ENCODE measurements at regions not wholly inside any gene's neighbourhood (a gene's known extent, or its start where the extent isn't known, plus 50 kb on each side); places are given as distances from the start of the nearest gene placed in this dataset.

DNA sequence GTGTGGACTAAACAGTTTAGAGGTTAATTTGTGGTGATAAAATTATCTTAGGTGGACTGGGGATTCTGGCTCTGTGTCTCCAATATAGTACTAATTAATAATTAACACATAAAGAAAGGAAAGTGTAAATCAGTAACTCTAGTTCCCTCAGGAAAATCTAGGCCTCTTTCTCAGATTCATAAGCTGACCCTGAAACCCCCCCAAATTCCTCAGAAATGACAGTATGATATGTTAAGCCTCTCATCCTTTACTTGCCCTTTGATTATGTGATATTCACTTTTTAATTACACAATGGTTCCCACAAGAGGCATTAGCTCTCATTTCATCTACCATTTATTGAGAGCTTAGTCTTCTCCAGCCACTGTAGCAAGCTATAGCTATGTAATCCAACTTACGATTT is 636.2 kb upstream of the SEMA6A start:
- FAIRE-seq (no peak), DNase-seq (peak; percentile 3 to 35)
- Histone ChIP-seq H3K27me3 (ENCODE audit: control insufficient read depth in 3 of 3, insufficient read depth in 3 of 3, low read length in 3 of 3) (no peaks in the 10 kb centered on the region), H3K4me3 (ENCODE audit: low read depth in 1 of 3, low read length in 3 of 3) (no peak overlapping the region), H3K36me3 (ENCODE audit: control insufficient read depth in 3 of 3, insufficient read depth in 2 of 3, low read depth in 1 of 3, low read length in 3 of 3) (no peaks in the 10 kb centered on the region), H3K9me3 (ENCODE audit: control insufficient read depth in 2 of 2, insufficient read depth in 1 of 2, low read depth in 1 of 2, low read length in 1 of 2) (no peaks in the 10 kb centered on the region), H3K27ac (ENCODE audit: low read depth in 1 of 3, low read length in 2 of 3) (no peak overlapping the region), H3K4me1 (ENCODE audit: control insufficient read depth in 3 of 3, insufficient read depth in 2 of 3, low read depth in 1 of 3, low read length in 2 of 3) (no peaks in the 10 kb centered on the region)
- 32 to 66% (median 44%) methylated on average over 1 of the region's 1 CpG for WGBS, 3 donors

DNA sequence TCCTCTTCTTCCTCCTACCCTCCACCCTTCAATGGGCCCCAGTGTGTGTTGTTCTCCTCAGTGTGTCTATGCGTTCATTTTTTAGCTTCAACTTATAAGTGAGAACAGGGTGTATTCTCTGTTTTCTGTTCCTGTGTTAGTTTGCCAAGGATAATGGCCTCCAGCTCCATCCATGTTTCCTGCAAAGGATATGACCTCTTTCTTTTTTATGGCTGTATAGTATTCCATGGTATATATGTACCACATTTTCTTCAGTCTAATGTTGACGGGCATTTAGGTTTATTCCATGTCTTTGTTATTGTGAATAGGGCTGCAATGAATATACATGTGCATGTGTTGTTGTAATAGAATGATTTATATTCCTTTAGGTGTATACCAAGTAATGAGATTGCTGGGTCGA is 634.9 kb upstream of the SEMA6A start:
- H3K4me1 ChIP-seq (ENCODE audit: control insufficient read depth in 3 of 3, insufficient read depth in 2 of 3, low read depth in 1 of 3, low read length in 2 of 3): no peaks in the 10 kb centered on the region
- H3K36me3 ChIP-seq (ENCODE audit: control insufficient read depth in 3 of 3, insufficient read depth in 2 of 3, low read depth in 1 of 3, low read length in 3 of 3): no peaks in the 10 kb centered on the region
- H3K4me3 ChIP-seq (ENCODE audit: low read depth in 1 of 3, low read length in 3 of 3): no peak overlapping the region
- 89 to 93% (median 90%) methylated on average over 3 of the region's 3 CpGs for WGBS, 3 donors
- FAIRE-seq (no peak), DNase-seq (no peak)
- H3K27ac ChIP-seq (ENCODE audit: low read depth in 1 of 3, low read length in 2 of 3): no peak overlapping the region
- H3K27me3 ChIP-seq (ENCODE audit: control insufficient read depth in 3 of 3, insufficient read depth in 3 of 3, low read length in 3 of 3): no peaks in the 10 kb centered on the region
- no peaks in the 10 kb centered on the region for H3K9me3 ChIP-seq (ENCODE audit: control insufficient read depth in 2 of 2, insufficient read depth in 1 of 2, low read depth in 1 of 2, low read length in 1 of 2)

DNA sequence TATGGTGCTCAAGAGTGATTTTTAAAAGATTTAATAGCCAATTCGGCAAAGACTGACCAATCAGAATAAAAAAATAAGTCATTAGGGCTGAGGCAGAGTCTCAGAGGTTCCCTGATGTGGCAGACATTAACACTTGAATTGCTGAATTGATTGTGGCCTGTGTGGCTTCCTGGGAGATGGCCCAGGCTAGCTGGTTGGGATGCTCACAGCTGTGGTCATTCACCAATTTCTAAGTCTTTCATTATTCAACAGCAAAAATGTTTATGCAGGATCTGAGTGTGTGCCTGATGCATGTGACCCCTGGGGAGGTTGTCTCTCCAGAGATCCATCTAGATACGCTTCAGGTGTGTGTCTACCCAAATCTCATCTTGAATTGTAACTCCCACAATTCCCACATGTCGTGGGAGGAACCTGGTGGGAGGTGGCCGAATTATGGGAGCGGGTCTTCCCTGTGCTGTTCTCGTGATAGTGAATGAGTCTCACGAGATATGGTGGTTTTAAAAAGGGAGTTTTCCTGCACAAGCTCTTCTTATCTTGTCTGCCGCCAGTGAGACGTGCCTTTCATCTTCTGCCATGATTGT is 632.6 kb upstream of the SEMA6A start:
- no peak overlapping the region for H3K27ac ChIP-seq (ENCODE audit: low read depth in 1 of 3, low read length in 2 of 3)
- no peaks in the 10 kb centered on the region for H3K36me3 ChIP-seq (ENCODE audit: control insufficient read depth in 3 of 3, insufficient read depth in 2 of 3, low read depth in 1 of 3, low read length in 3 of 3)
- FAIRE-seq: no peak
- WGBS, 3 donors: 66 to 78% (median 74%) methylated on average over 9 of the region's 9 CpGs
- H3K4me3 ChIP-seq (ENCODE audit: low read depth in 1 of 3, low read length in 3 of 3): no peak overlapping the region
- no peaks in the 10 kb centered on the region for H3K4me1 ChIP-seq (ENCODE audit: control insufficient read depth in 3 of 3, insufficient read depth in 2 of 3, low read depth in 1 of 3, low read length in 2 of 3)
- H3K9me3 ChIP-seq (ENCODE audit: control insufficient read depth in 2 of 2, insufficient read depth in 1 of 2, low read depth in 1 of 2, low read length in 1 of 2): no peaks in the 10 kb centered on the region
- H3K27me3 ChIP-seq (ENCODE audit: control insufficient read depth in 3 of 3, insufficient read depth in 3 of 3, low read length in 3 of 3): no peaks in the 10 kb centered on the region
- DNase-seq: no peak

DNA sequence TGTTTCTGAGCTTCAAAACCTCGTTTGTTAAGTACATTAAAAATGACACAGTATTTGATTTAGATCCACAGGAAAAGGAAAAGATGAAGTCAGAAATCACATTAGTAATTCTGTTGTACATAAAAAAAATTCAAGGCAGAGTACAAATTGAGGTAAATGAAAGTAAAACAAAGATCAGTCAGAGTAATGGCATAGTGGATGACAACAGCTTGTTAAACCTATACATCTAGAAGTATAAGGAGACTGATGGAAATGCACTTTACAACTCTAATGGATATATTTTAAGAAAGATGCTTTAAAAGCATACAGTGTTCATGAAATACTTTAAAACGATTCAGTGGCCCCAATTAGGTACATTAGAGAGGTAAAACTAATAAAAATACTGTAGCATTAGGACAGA is 631.3 kb upstream of the SEMA6A start:
- H3K9me3 ChIP-seq (ENCODE audit: control insufficient read depth in 2 of 2, insufficient read depth in 1 of 2, low read depth in 1 of 2, low read length in 1 of 2): no peaks in the 10 kb centered on the region
- WGBS, 3 donors: 38 to 53% (median 42%) methylated on average over 2 of the region's 2 CpGs
- no peak overlapping the region for H3K27ac ChIP-seq (ENCODE audit: low read depth in 1 of 3, low read length in 2 of 3)
- H3K36me3 ChIP-seq (ENCODE audit: control insufficient read depth in 3 of 3, insufficient read depth in 2 of 3, low read depth in 1 of 3, low read length in 3 of 3): no peaks in the 10 kb centered on the region
- H3K27me3 ChIP-seq (ENCODE audit: control insufficient read depth in 3 of 3, insufficient read depth in 3 of 3, low read length in 3 of 3): no peaks in the 10 kb centered on the region
- no peak for FAIRE-seq
- H3K4me1 ChIP-seq (ENCODE audit: control insufficient read depth in 3 of 3, insufficient read depth in 2 of 3, low read depth in 1 of 3, low read length in 2 of 3): no peaks in the 10 kb centered on the region
- DNase-seq: no peak
- H3K4me3 ChIP-seq (ENCODE audit: low read depth in 1 of 3, low read length in 3 of 3): no peak overlapping the region

DNA sequence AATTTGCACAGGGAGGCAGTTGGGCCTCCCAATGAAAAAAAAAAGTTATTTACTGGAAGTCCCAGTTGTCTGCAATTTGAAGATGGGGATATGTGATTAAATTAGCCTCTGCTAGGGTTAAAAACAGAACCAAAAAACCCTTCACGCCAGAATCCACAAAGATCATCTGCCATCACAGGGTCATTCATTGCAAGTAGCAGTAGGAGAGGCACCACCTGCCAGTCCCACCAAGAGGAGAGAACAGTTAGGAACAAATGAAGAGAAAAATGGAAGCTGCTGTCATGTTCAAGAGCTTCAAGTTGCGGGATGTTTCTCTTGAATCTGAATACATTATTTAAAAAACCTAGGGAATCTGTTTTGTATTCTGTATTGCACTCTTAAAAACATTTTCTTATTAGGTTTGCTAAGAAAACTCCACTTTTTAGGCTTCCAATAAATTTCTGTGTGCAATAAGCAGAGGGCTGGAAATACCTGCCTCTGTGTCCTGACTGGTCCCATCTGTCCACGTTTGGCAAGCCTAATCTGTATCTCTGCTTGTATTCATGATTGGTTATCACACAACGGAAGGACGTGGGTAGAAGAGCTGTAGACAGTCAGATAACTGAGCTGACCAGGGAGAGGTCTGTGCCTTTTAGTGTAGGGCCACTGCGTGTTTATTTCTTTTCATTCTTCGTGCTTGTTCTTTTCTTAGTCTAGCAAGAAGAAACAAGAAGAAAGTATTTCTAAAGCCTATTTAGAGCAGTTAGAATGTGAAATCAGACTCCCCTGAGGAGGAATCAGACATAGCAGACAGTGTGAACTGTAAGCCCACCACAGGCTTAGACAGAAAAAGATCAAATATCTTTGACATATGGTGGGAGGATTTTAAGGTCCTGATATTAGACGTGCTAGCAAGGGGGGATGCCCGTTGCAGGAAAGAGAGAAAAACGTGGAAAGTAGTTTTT is 630.6 kb upstream of the SEMA6A start:
- H3K4me1 ChIP-seq (ENCODE audit: control insufficient read depth in 3 of 3, insufficient read depth in 2 of 3, low read depth in 1 of 3, low read length in 2 of 3): no peaks in the 10 kb centered on the region
- H3K36me3 ChIP-seq (ENCODE audit: control insufficient read depth in 3 of 3, insufficient read depth in 2 of 3, low read depth in 1 of 3, low read length in 3 of 3): no peaks in the 10 kb centered on the region
- H3K27me3 ChIP-seq (ENCODE audit: control insufficient read depth in 3 of 3, insufficient read depth in 3 of 3, low read length in 3 of 3): no peaks in the 10 kb centered on the region
- no peaks in the 10 kb centered on the region for H3K9me3 ChIP-seq (ENCODE audit: control insufficient read depth in 2 of 2, insufficient read depth in 1 of 2, low read depth in 1 of 2, low read length in 1 of 2)
- FAIRE-seq (no peak), DNase-seq (no peak)
- no peak overlapping the region for H3K4me3 ChIP-seq (ENCODE audit: low read depth in 1 of 3, low read length in 3 of 3)
- H3K27ac ChIP-seq (ENCODE audit: low read depth in 1 of 3, low read length in 2 of 3): no peak overlapping the region
- 59 to 72% (median 62%) methylated on average over 10 of the region's 10 CpGs for WGBS, 3 donors

DNA sequence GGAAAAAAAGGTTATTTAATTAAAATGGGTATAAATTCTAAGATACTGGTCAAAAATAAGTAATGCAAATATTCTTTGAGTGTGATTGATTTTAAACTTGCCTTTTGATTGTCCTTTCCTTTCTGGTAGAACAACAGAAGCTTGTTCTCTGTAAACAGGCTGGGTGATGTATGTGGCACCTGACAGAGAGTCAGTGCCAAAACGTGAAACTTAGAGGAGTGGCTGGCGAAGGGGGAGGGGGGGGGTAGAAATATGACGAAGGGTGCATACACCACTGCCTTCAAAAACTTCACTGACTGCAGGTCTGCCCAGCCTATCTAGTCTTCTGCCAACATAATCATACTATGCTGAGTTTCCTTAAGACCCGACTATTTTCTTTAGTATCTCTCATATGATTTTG is 629.8 kb upstream of the SEMA6A start:
- WGBS, 3 donors: 64 to 85% (median 71%) methylated on average over 4 of the region's 4 CpGs
- H3K4me3 ChIP-seq (ENCODE audit: low read depth in 1 of 3, low read length in 3 of 3): no peak overlapping the region
- no peaks in the 10 kb centered on the region for H3K4me1 ChIP-seq (ENCODE audit: control insufficient read depth in 3 of 3, insufficient read depth in 2 of 3, low read depth in 1 of 3, low read length in 2 of 3)
- no peaks in the 10 kb centered on the region for H3K9me3 ChIP-seq (ENCODE audit: control insufficient read depth in 2 of 2, insufficient read depth in 1 of 2, low read depth in 1 of 2, low read length in 1 of 2)
- FAIRE-seq (no peak), DNase-seq (no peak)
- H3K27me3 ChIP-seq (ENCODE audit: control insufficient read depth in 3 of 3, insufficient read depth in 3 of 3, low read length in 3 of 3): no peaks in the 10 kb centered on the region
- no peaks in the 10 kb centered on the region for H3K36me3 ChIP-seq (ENCODE audit: control insufficient read depth in 3 of 3, insufficient read depth in 2 of 3, low read depth in 1 of 3, low read length in 3 of 3)
- H3K27ac ChIP-seq (ENCODE audit: low read depth in 1 of 3, low read length in 2 of 3): no peak overlapping the region

DNA sequence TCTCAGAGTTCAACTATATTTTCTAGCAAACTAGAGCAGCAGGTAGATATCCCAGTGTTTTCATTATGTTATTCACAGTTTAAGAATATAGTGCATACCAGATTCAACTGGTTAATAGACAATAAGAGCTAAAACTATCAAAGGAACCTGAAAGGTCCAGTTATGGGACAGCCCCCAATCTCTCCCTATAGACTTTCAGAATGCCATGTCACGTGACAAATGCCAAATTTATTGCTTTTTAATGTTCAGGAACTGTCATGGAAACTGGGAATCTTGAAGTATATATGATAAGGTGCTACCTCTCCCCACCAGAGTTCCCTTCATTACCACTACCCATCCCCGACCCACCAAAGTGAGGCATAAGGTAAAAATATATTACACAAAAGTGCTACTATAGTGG is 629.0 kb upstream of the SEMA6A start:
- Histone ChIP-seq H3K4me1 (ENCODE audit: control insufficient read depth in 3 of 3, insufficient read depth in 2 of 3, low read depth in 1 of 3, low read length in 2 of 3) (no peaks in the 10 kb centered on the region), H3K27me3 (ENCODE audit: control insufficient read depth in 3 of 3, insufficient read depth in 3 of 3, low read length in 3 of 3) (no peaks in the 10 kb centered on the region), H3K27ac (ENCODE audit: low read depth in 1 of 3, low read length in 2 of 3) (no peak overlapping the region), H3K36me3 (ENCODE audit: control insufficient read depth in 3 of 3, insufficient read depth in 2 of 3, low read depth in 1 of 3, low read length in 3 of 3) (no peaks in the 10 kb centered on the region), H3K4me3 (ENCODE audit: low read depth in 1 of 3, low read length in 3 of 3) (no peak overlapping the region), H3K9me3 (ENCODE audit: control insufficient read depth in 2 of 2, insufficient read depth in 1 of 2, low read depth in 1 of 2, low read length in 1 of 2) (no peaks in the 10 kb centered on the region)
- FAIRE-seq (no peak), DNase-seq (no peak)
- WGBS, 3 donors: 64 to 71% (median 69%) methylated on average over 2 of the region's 2 CpGs

DNA sequence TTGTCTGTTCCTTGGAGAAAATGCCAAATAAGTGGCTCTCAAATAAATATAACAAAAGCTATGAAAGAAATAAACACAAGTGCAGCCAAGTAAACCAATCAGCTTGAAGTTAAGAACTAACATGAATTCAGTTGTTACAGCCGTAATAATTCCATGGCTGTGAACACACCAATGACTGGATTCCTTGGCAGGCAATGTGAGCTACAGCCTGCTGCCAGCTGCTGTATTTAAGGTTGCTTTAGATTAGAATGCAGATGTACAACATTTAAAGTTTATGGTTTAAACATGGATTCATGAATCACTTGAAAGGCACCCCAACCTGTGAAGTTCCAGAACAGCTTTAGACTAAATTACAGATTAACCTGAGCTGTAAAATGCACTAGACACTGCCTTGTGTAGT is 626.4 kb upstream of the SEMA6A start:
- FAIRE-seq: no peak
- Histone ChIP-seq H3K27me3 (ENCODE audit: control insufficient read depth in 3 of 3, insufficient read depth in 3 of 3, low read length in 3 of 3) (no peaks in the 10 kb centered on the region), H3K27ac (ENCODE audit: low read depth in 1 of 3, low read length in 2 of 3) (no peak overlapping the region), H3K4me1 (ENCODE audit: control insufficient read depth in 3 of 3, insufficient read depth in 2 of 3, low read depth in 1 of 3, low read length in 2 of 3) (no peaks in the 10 kb centered on the region), H3K9me3 (ENCODE audit: control insufficient read depth in 2 of 2, insufficient read depth in 1 of 2, low read depth in 1 of 2, low read length in 1 of 2) (no peaks in the 10 kb centered on the region), H3K36me3 (ENCODE audit: control insufficient read depth in 3 of 3, insufficient read depth in 2 of 3, low read depth in 1 of 3, low read length in 3 of 3) (no peaks in the 10 kb centered on the region), H3K4me3 (ENCODE audit: low read depth in 1 of 3, low read length in 3 of 3) (no peak overlapping the region)
- 17 to 40% (median 33%) methylated on average over 1 of the region's 1 CpG for WGBS, 3 donors
- DNase-seq: peak in 1 of 2 donors; percentile 23
